ENCODE measurements at regions not wholly inside any gene's neighbourhood (a gene's known extent, or its start where the extent isn't known, plus 50 kb on each side); places are given as distances from the start of the nearest gene placed in this dataset.

GRCh38 chr20:6654513-6655252 lies 112.8 kb upstream of the BMP2 start:
- TF ChIP-seq, protein P1, sequence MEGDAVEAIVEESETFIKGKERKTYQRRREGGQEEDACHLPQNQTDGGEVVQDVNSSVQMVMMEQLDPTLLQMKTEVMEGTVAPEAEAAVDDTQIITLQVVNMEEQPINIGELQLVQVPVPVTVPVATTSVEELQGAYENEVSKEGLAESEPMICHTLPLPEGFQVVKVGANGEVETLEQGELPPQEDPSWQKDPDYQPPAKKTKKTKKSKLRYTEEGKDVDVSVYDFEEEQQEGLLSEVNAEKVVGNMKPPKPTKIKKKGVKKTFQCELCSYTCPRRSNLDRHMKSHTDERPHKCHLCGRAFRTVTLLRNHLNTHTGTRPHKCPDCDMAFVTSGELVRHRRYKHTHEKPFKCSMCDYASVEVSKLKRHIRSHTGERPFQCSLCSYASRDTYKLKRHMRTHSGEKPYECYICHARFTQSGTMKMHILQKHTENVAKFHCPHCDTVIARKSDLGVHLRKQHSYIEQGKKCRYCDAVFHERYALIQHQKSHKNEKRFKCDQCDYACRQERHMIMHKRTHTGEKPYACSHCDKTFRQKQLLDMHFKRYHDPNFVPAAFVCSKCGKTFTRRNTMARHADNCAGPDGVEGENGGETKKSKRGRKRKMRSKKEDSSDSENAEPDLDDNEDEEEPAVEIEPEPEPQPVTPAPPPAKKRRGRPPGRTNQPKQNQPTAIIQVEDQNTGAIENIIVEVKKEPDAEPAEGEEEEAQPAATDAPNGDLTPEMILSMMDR (IDR thresholded peaks at IDR 0.05), result no peak
- no peak for TF ChIP-seq POLR2A (IDR thresholded peaks at IDR 0.05)
- no peak for TF ChIP-seq POLR2AphosphoS5 (IDR thresholded peaks at IDR 0.05)

All from suprapubic skin (tissue), 4 donors.